Testis (tissue), 2 donors: ENCODE measurements at regions not wholly inside any gene's neighbourhood (a gene's known extent, or its start where the extent isn't known, plus 50 kb on each side); places are given as distances from the start of the nearest gene placed in this dataset.
"Not testable (repeated sequence)": the region's sequence is repeated elsewhere in the genome, so short reads cannot be mapped to it uniquely, and the experiment has no call there.

Experiments used
- POLR2A ChIP-seq: fragments of 450-650 bp; IDR thresholded peaks from one replicate; pipeline ENCODE4 v1.6.1; 2017; ENCODE audit warnings: antibody characterized with exemption, mild to moderate bottlenecking, moderate library complexity
- TF ChIP-seq, protein P1 (sequence below), 3 experiments: fragments of 450-650 bp in 2 of 3; fragments of 200-600 bp in 1 of 3; sonication (generic) in 1 of 3; IDR thresholded peaks; one replicate each; pipeline ENCODE4 v1.5.1; 2016 to 2019; ENCODE audit warnings: antibody characterized with exemption in 3 of 3, mild to moderate bottlenecking in 2 of 3, moderate library complexity in 1 of 3

- TF ChIP-seq POLR2A, result not testable (repeated sequence)
- TF ChIP-seq, protein P1, sequence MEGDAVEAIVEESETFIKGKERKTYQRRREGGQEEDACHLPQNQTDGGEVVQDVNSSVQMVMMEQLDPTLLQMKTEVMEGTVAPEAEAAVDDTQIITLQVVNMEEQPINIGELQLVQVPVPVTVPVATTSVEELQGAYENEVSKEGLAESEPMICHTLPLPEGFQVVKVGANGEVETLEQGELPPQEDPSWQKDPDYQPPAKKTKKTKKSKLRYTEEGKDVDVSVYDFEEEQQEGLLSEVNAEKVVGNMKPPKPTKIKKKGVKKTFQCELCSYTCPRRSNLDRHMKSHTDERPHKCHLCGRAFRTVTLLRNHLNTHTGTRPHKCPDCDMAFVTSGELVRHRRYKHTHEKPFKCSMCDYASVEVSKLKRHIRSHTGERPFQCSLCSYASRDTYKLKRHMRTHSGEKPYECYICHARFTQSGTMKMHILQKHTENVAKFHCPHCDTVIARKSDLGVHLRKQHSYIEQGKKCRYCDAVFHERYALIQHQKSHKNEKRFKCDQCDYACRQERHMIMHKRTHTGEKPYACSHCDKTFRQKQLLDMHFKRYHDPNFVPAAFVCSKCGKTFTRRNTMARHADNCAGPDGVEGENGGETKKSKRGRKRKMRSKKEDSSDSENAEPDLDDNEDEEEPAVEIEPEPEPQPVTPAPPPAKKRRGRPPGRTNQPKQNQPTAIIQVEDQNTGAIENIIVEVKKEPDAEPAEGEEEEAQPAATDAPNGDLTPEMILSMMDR (IDR thresholded peaks at IDR 0.05), result not testable (repeated sequence)
Measured at GRCh38 chr17:20701366-20701765, 121.8 kb downstream of the CDRT15L2 start.
